NCI-H82 (cell line): ENCODE measurements at regions not wholly inside any gene's neighbourhood (a gene's known extent, or its start where the extent isn't known, plus 50 kb on each side); places are given as distances from the start of the nearest gene placed in this dataset.
"Not testable (repeated sequence)": the region's sequence is repeated elsewhere in the genome, so short reads cannot be mapped to it uniquely, and the experiment has no call there.

Source experiments
- DNase-seq: peaks from one replicate; lab custom pipeline; 2025; lab: John Stamatoyannopoulos, UW

GRCh38 chr3:17832016-17832415 lies 89.6 kb upstream of the TBC1D5 start:
- no peak for DNase-seq

DNA sequence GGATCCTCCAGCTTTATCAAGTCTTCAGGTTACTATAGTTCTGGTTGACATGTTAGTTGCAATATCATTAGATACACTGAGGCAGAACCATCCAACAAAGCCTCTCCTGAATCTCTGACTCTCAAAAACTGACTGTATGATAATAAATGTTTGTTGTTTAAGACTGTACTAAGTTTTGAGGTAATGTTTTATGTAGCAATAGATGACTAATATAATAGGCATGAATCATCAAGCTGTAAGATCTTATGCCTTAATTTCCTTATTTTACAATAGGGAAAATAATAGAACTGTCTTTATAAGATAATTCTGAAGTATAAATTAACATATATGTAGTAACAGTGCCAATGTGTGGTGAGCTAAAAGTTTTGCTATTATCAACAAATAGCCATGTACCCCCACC lies 88.9 kb upstream of the TBC1D5 start:
- DNase-seq: no peak

DNA sequence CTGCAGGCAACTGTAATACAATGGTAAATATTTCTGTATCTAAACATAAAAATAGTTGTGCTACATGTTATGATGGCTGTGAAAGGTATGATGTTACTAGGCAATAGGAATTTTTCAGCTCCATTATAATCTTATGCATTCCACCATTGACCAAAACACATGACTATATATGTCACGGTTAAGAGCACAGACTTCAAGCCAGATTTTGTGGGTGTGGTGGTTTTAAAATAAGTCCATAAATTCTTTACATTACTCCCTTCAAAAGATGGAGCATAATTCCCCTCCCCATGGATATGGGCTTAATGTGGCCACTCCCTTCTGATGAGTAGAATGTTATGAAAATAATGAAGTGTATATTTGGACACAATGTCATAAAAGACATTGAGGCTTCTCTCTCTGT lies 88.4 kb upstream of the TBC1D5 start:
- no peak for DNase-seq

DNA sequence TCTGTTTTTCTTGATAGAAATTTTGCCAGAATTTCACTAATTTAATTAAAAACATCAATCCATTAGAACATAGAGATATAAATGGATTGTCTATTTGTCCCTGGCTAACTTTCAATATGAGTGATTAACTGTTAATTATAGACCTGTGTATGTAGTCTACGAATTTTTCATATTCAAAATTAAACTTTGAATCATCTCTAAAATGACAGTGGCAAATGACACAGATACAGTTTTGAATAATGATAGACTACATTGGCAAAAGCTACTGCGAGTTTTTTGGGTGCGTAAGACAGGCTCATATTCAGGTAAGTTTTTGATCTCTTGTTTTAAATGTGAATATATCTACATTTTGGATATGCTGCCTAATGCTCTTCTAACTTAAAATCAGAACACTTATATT lies 86.0 kb upstream of the TBC1D5 start:
- no peak for DNase-seq

DNA sequence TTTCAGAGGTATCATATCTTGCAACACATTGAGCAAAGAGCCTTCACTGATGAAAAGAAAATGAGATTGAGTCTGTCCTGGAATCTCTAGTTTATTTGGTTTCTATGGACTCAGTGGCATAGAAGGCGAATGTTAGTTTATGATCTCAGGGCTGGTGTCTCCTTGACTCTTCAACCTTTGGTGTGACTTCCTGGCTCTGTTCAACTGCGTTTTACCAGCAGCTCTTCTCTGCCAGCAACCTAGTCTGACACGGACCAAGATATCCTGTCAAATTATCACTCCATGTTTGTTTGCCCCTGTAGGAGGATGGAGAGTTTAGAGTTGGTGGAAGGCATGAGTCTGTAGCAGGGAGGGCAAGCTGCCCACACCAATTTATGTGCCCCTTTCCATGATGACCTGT lies 82.9 kb upstream of the TBC1D5 start:
- no peak for DNase-seq

- no peak for DNase-seq
Measured at GRCh38 chr3:17823816-17824215, 81.4 kb upstream of the TBC1D5 start.

DNA sequence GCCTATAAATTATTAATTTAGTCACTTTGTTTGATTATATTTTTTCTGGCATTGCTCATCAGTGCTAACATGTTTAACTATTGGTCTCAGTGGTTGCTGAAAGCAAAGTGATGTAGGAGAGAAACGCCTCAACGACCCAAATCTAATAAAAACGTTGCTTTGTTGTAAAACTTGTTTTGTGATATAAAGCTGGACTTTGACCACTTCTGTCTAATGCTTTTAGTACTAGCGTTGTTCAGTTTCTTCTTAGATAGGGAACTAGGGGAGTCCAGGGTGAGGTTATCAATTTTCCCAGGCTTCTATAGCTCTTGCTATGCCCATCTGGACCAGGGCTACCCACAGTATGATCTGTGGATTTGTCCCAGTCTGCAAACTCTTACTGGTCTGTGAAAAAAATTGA lies 80.6 kb upstream of the TBC1D5 start:
- DNase-seq: no peak

- no peak for DNase-seq
Measured at GRCh38 chr3:17820704-17821103, 78.3 kb upstream of the TBC1D5 start.

GRCh38 chr3:17820275-17820674 lies 77.8 kb upstream of the TBC1D5 start:
- no peak for DNase-seq

- DNase-seq: not testable (repeated sequence)
Measured at GRCh38 chr3:17817973-17818372, 75.5 kb upstream of the TBC1D5 start.

DNA sequence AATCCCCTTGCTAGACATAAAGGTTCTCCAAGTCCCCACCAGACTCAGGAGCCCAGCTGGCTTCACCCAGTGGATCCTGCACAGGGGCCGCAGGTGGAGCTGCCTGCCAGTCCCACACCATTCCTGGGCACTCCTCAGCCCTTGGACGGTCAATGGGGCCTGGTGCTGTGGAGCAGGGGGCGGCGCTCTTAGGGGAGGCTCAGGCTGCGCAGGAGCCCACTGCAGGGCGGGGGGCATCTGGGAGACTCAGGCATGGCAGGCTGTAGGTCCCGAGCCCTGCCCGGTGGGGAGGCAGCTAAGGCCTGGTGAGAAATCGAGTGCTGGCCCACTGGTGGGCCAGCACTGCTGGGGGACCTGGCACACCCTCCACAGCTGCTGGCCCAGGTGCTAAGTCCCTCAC lies 75.1 kb upstream of the TBC1D5 start:
- DNase-seq: no peak

DNA sequence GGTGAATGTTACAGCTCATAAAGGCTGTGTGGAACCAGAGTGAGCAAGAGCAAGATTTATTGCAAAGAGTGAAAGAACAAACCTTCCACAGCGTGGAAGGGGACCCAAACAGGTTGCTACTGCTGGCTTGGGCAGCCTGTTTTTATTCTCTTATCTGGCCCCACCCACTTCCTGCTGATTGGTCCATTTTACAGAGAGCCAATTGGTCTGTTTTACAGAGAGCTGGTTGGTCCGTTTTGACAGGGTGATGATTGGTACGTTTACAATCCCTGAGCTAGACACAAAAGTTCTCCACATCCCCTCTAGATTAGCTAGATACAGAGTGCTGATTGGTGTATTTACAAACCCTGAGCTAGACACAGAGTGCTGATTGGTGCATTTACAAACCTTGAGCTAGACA lies 74.4 kb upstream of the TBC1D5 start:
- DNase-seq: not testable (repeated sequence)

GRCh38 chr3:17812328-17812727 lies 69.9 kb upstream of the TBC1D5 start:
- not testable (repeated sequence) for DNase-seq

GRCh38 chr3:17811646-17812045 lies 69.2 kb upstream of the TBC1D5 start:
- no peak for DNase-seq

GRCh38 chr3:17810759-17811158 lies 68.3 kb upstream of the TBC1D5 start:
- DNase-seq: no peak

DNA sequence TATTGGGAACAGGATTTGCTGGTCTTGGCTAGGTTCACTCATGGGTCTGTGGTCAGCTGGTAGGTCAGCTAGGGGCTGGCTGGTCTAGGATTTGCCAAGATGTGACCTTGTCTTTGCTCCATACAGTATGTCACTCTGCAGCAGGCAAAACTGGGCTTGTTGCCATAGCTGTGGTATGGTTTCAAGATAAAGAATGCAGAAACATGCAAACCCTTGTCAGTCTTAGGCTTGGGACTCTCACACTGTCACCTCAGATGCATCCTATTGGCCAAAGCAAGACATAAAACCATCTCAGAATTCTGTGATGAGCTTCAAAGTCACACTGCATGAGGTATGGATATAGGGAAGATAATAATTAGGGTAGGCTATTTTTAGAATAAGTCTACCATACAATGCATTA lies 66.6 kb upstream of the TBC1D5 start:
- DNase-seq: no peak

DNA sequence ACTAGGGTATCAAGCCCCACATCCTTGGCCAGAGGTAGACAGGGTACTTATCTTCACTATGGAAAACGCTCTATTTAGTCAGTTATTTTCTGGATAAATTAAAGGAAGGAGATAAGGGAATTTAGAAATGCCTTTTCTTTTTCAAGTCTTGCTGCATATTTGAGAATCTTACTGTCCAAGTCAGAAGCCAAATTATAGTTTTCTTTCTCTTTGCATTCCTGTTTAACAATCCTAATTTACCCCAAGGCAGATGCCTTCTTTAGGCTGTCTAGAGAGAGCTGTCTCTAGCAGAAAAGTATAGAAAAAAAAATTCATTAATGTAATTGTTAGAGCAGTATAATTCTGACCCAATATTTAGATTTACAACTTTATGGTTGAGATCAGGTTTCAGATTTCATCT lies 64.4 kb upstream of the TBC1D5 start:
- DNase-seq: no peak

- no peak for DNase-seq
Measured at GRCh38 chr3:17806201-17806600, 63.8 kb upstream of the TBC1D5 start.

DNA sequence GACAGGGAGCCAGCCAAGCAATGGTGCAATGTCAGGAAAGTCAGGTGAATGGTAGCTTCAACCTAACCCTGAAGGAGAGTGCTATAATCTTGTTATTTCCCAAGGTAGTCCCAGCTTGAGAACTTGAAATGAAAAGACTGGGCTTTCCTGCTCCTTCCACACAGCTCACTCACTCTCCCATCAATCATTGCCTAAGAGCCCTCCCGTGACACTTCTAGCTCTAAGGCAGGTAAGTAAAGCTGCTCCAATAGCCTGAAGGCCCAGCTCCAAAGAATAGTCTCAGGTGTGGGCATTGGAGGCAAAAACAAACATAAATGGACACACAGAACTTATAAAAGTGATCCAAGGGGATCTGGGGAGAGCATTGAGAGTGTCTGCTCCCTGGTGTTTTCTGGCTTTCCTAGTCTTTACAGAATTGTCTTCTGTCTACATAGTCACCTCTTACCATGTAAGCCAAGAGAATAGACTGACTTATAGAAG lies 63.1 kb upstream of the TBC1D5 start:
- no peak for DNase-seq

- DNase-seq: no peak
Measured at GRCh38 chr3:17802950-17803349, 60.5 kb upstream of the TBC1D5 start.

DNA sequence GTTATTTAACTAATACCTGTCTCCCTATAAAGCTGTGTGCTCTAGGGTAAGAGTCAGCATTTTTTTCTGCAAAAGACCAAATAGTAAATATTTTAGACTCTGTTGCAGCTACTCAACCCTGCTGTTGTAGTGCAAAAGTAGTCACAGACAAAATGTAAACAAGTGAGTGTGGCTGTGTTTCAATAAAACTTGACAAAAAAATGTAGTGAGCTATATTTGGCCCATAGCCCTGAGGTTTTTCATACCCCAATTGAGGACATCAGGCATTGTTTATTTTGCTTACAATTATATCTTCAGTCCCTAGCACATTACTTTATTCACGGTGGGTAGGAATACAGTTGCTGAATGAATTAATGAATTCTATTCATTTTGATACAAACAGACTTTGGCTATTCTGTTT lies 58.7 kb upstream of the TBC1D5 start:
- DNase-seq: no peak

- peak; percentile 88 for DNase-seq
Measured at GRCh38 chr3:17800232-17800631, 57.8 kb upstream of the TBC1D5 start.

GRCh38 chr3:17799312-17799711 lies 56.9 kb upstream of the TBC1D5 start:
- no peak for DNase-seq

DNA sequence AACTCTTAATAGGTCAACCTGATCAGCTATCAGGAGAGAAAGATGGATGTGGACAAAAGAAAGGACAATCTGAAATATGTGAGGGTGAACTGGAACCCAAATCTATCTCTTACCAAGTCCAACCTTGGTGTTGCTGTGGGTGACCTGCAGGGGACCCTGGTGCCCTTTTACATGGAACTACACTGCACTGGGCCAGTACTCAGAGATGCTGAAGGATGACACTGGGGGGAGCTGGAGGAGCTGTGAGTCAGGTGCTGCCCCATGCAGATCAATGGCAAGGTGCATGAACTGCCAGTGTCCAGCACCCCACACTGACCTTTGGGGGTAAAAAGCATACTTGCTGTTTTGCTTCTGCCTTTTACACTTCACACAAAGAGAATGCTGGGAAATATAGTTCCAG lies 55.6 kb upstream of the TBC1D5 start:
- no peak for DNase-seq

DNA sequence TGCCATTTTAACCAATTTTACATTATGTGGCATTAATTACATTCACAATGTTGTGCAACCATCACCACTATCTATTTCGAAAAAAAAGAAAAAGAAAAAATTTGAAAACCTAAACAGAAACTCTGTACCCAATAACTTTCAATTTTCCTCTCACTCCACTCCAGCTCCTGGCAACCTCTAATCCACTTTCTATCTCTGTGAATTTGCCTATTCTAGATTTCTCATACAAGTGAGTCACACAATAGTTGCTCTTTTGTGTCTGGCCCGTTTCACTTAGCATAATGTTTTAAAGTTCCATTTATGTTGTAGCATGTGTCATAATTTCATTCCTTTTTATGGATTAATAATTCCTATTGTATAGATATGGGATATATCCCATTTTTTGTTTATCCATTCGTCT lies 53.3 kb upstream of the TBC1D5 start:
- DNase-seq: no peak
